Fibroblast of lung (primary cell): ENCODE measurements at regions not wholly inside any gene's neighbourhood (a gene's known extent, or its start where the extent isn't known, plus 50 kb on each side); places are given as distances from the start of the nearest gene placed in this dataset.

ENCODE experiments used
- DNase-seq, 2 donors: peaks; one replicate each; pipeline versions ENCODE4 v3.0.0 to v3.0.0-alpha.2; 2010; ENCODE audit warnings: low read depth in 2 of 2
- H2AFZ ChIP-seq: 2 replicates; pipeline ENCODE4 v1.5.1; 2012; ENCODE audit warnings: low read length, control low read depth, inconsistent platforms
- H3K27ac ChIP-seq: 2 replicates; pipeline ENCODE4 v1.5.1; 2011; ENCODE audit warnings: low read length, control low read depth; ENCODE audit not compliant: insufficient read depth
- H3K27me3 ChIP-seq: 2 replicates; pipeline ENCODE4 v1.5.1; 2011; ENCODE audit warnings: mild to moderate bottlenecking, low read length; ENCODE audit not compliant: control insufficient read depth, insufficient read depth
- H3K36me3 ChIP-seq: 2 replicates; pipeline ENCODE4 v1.5.1; 2011; ENCODE audit warnings: low read length; ENCODE audit not compliant: control insufficient read depth, insufficient read depth
- H3K4me1 ChIP-seq: 2 replicates; pipeline ENCODE4 v1.5.1; 2011; ENCODE audit warnings: low read length; ENCODE audit not compliant: control insufficient read depth, insufficient read depth; ENCODE audit errors: extremely low read depth
- H3K4me2 ChIP-seq: 2 replicates; pipeline ENCODE4 v1.5.1; 2011; ENCODE audit warnings: low read length, control low read depth; ENCODE audit not compliant: insufficient read depth; ENCODE audit errors: extremely low read depth
- H3K4me3 ChIP-seq, 4 experiments: fragments of 200-600 bp in 1 of 4; sonication (generic) in 1 of 4; replicated peaks in 1 of 4; 2 replicates each; pipeline ENCODE4 v1.5.1; 2011 to 2016; ENCODE audit warnings: low read length in 4 of 4, low read depth in 3 of 4, mild to moderate bottlenecking in 3 of 4, control low read depth in 2 of 4, inconsistent platforms in 1 of 4, mixed read lengths in 1 of 4; ENCODE audit not compliant: insufficient read depth in 1 of 4; ENCODE audit errors: control extremely low read depth in 1 of 4
- H3K79me2 ChIP-seq: 2 replicates; pipeline ENCODE4 v1.5.1; 2012; ENCODE audit warnings: mild to moderate bottlenecking, low read length, inconsistent platforms; ENCODE audit not compliant: control insufficient read depth, insufficient read depth
- H3K9ac ChIP-seq: 2 replicates; pipeline ENCODE4 v1.5.1; 2011; ENCODE audit warnings: mild to moderate bottlenecking, low read length, control low read depth; ENCODE audit not compliant: insufficient read depth
- H3K9me3 ChIP-seq: 2 replicates; pipeline ENCODE4 v1.5.1; 2012; ENCODE audit warnings: low read depth, low read length; ENCODE audit not compliant: control insufficient read depth, insufficient read depth
- H4K20me1 ChIP-seq: 2 replicates; pipeline ENCODE4 v1.5.1; 2011; ENCODE audit warnings: low read length; ENCODE audit not compliant: control insufficient read depth, insufficient read depth; ENCODE audit errors: extremely low read depth
- EZH2 ChIP-seq: IDR thresholded peaks from 2 replicates; pipeline ENCODE4 v1.5.1; 2012; ENCODE audit warnings: low read length, control low read depth, mild to moderate bottlenecking; ENCODE audit errors: missing control alignments
- TF ChIP-seq, protein P1 (sequence below), 2 donors: IDR thresholded peaks in 1 of 2; conservative IDR thresholded peaks in 1 of 2; 1 replicate in 1 of 2; 2 replicates in 1 of 2; pipeline ENCODE4 v1.5.1; 2011 to 2012; ENCODE audit warnings: low read length in 2 of 2, control low read depth in 1 of 2, inconsistent platforms in 1 of 2, low read depth in 1 of 2, mild to moderate bottlenecking in 1 of 2

DNA sequence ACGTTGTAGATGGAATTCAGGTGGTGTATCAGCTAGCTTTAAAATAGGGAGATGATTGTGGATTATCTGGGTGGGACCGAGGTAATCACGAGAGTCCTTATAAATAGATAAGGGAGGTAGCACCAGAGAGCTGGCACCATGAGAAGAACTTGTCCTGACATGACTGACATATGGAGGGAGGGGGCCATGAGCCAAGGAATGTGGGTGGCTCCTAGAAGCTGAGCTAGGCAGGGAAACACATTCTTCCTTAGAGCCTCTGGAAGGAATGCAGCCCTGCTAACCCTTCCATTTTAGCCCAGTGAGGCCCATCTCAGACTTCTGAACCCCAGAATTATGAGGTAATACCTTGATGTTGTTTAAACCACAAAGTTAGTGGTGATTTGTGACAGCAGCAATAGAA, 321.1 kb upstream of the SULF2 start:
- H3K36me3 ChIP-seq, result no peaks in the 10 kb centered on the region
- H3K79me2 ChIP-seq, result no peaks in the 10 kb centered on the region
- no peak overlapping the region for H3K4me2 ChIP-seq
- TF ChIP-seq, protein P1, sequence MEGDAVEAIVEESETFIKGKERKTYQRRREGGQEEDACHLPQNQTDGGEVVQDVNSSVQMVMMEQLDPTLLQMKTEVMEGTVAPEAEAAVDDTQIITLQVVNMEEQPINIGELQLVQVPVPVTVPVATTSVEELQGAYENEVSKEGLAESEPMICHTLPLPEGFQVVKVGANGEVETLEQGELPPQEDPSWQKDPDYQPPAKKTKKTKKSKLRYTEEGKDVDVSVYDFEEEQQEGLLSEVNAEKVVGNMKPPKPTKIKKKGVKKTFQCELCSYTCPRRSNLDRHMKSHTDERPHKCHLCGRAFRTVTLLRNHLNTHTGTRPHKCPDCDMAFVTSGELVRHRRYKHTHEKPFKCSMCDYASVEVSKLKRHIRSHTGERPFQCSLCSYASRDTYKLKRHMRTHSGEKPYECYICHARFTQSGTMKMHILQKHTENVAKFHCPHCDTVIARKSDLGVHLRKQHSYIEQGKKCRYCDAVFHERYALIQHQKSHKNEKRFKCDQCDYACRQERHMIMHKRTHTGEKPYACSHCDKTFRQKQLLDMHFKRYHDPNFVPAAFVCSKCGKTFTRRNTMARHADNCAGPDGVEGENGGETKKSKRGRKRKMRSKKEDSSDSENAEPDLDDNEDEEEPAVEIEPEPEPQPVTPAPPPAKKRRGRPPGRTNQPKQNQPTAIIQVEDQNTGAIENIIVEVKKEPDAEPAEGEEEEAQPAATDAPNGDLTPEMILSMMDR (conservative IDR thresholded peaks at IDR 0.05 in 1 of 2, IDR thresholded peaks at IDR 0.05 in 1 of 2; ENCODE audit: low read depth in 1 of 2, low read length in 2 of 2), result no peak
- TF ChIP-seq EZH2, result no peak
- no peak for DNase-seq
- no peaks in the 10 kb centered on the region for H3K4me1 ChIP-seq
- no peaks in the 10 kb centered on the region for H3K9me3 ChIP-seq
- no peak overlapping the region for H3K27ac ChIP-seq
- no peak overlapping the region for H3K4me3 ChIP-seq
- H2AFZ ChIP-seq, result no peak overlapping the region
- H3K27me3 ChIP-seq, result no peaks in the 10 kb centered on the region
- H3K9ac ChIP-seq, result no peak overlapping the region
- H4K20me1 ChIP-seq, result no peaks in the 10 kb centered on the region

DNA sequence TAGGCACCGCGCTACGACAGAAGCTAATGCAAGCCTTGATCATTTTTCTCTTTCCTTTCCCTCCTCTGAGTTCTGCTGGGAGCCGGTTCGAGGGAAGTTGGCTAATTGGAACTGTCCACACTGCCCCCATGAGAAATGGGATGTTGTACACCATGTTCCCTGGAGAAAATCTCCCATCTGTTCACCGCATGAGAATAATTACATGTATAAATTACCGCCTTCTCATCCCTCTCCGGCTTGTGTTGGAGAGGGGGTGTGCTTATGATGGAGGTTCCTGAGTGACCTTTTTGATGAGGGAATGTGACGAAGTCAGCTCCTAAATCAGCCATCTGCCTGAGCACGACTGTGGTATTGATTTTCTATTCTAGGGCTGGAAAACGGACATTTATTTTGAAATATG, 320.2 kb upstream of the SULF2 start:
- TF ChIP-seq, protein P1 (conservative IDR thresholded peaks at IDR 0.05 in 1 of 2, IDR thresholded peaks at IDR 0.05 in 1 of 2; ENCODE audit: low read depth in 1 of 2, low read length in 2 of 2), result no peak
- no peak for TF ChIP-seq EZH2
- Histone ChIP-seq H3K4me1 (no peaks in the 10 kb centered on the region), H2AFZ (no peak overlapping the region), H3K79me2 (no peaks in the 10 kb centered on the region), H3K36me3 (no peaks in the 10 kb centered on the region), H3K27ac (no peak overlapping the region), H3K4me2 (no peak overlapping the region), H3K27me3 (no peaks in the 10 kb centered on the region), H3K9ac (no peak overlapping the region), H3K9me3 (no peaks in the 10 kb centered on the region), H4K20me1 (no peaks in the 10 kb centered on the region), H3K4me3 (no peak overlapping the region)
- no peak for DNase-seq

DNA sequence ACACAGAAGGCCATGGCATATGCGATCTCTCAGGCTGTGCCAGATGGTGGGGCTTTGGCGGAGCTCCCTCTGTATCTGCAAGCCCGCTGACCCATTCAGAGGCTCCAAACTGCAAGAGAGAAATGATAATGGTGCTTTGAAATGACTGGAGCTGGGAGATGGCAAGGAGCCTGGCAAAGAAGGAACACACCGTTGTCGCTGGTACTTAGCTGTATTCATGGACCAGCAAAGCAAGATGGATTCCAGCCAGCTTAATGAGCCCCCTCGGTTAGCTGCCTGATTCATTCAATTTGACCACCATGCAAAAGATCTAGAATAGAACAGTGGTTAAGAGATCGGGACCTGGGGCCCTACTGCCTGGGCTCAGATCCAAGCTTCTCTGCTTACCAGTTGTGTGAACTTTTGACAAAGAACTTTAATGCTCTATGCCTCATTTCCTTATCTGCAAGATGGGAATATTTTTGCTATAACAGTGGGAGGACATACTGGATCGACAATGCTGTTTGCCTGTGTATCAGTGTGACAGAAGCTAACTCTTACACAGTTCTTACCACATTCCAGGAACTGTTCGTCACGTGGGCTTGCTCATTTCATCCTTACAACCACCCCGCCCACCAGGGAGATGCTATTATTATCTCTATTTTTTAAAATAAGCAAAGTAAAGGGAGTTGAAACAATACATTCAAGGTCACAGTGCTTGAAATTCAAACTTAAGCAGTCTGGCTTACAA, 317.8 kb upstream of the SULF2 start:
- TF ChIP-seq, protein P1 (conservative IDR thresholded peaks at IDR 0.05 in 1 of 2, IDR thresholded peaks at IDR 0.05 in 1 of 2; ENCODE audit: low read depth in 1 of 2, low read length in 2 of 2), result no peak
- no peak for TF ChIP-seq EZH2
- Histone ChIP-seq H3K9ac (no peak overlapping the region), H3K4me2 (no peak overlapping the region), H3K9me3 (no peaks in the 10 kb centered on the region), H3K4me3 (no peak overlapping the region), H2AFZ (no peak overlapping the region), H3K79me2 (no peaks in the 10 kb centered on the region), H3K36me3 (no peaks in the 10 kb centered on the region), H3K4me1 (no peaks in the 10 kb centered on the region), H4K20me1 (no peaks in the 10 kb centered on the region), H3K27me3 (no peaks in the 10 kb centered on the region), H3K27ac (no peak overlapping the region)
- DNase-seq, result peak in 1 of 2 donors; percentile 82
